Testis (tissue), 2 donors: ENCODE measurements at regions not wholly inside any gene's neighbourhood (a gene's known extent, or its start where the extent isn't known, plus 50 kb on each side); places are given as distances from the start of the nearest gene placed in this dataset.

ENCODE experiments used
- DNase-seq: peaks from one replicate; pipeline ENCODE4 v3.0.0-alpha.2; 2019
- H3K27ac ChIP-seq, 2 donors: fragments of 200-600 bp; sonication (generic); one replicate each; pipeline ENCODE4 v1.5.1; 2019
- H3K27me3 ChIP-seq: fragments of 200-600 bp; sonication (generic); one replicate; pipeline ENCODE4 v1.5.1; 2019
- H3K36me3 ChIP-seq: fragments of 200-600 bp; sonication (generic); one replicate; pipeline ENCODE4 v1.5.1; 2017; ENCODE audit warnings: low read depth; ENCODE audit errors: missing control alignments
- H3K4me1 ChIP-seq: fragments of 200-600 bp; sonication (generic); one replicate; pipeline ENCODE4 v1.5.1; 2019
- H3K4me3 ChIP-seq, 2 donors: fragments of 200-600 bp; sonication (generic); one replicate each; pipeline ENCODE4 v1.5.1; 2017 to 2019
- H3K9me3 ChIP-seq: fragments of 200-600 bp; sonication (generic); one replicate; pipeline ENCODE4 v1.5.1; 2017
- POLR2A ChIP-seq: fragments of 450-650 bp; IDR thresholded peaks from one replicate; pipeline ENCODE4 v1.6.1; 2017; ENCODE audit warnings: antibody characterized with exemption, mild to moderate bottlenecking, moderate library complexity
- WGBS, 2 donors: methylation state at CpG; one replicate each; pipeline ENCODE4 v1.1.5; 2018; 5-methylcytosine and 5-hydroxymethylcytosine counted together
- intact Hi-C: fragments of 100-400 bp; cut with DNase I; formaldehyde crosslinking; loops from one replicate; pipeline ENCODE4 v1.15.1; 2023; ENCODE audit warnings: low total_unique reads
- TF ChIP-seq, protein P1 (sequence below), 3 experiments: fragments of 450-650 bp in 2 of 3; fragments of 200-600 bp in 1 of 3; sonication (generic) in 1 of 3; IDR thresholded peaks; one replicate each; pipeline ENCODE4 v1.5.1; 2016 to 2019; ENCODE audit warnings: antibody characterized with exemption in 3 of 3, mild to moderate bottlenecking in 2 of 3, moderate library complexity in 1 of 3

DNA sequence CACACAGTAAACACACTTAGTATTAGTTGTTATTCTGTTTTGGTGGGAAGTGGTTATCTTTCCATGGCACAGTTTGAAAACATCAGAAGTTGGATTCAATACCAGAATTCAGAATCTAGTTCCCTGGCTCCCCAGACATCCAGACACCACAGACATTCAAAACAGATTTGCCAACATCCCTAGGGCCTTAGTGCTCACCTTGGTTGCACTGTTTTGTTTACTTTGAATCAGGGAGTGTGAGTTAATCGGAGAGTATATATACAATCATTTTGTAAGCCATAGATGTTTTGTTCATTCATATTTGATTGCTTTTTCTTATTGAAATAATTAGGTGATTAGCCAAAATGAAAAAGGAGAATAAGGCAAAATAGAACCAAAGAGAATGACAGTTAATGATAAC is 324.7 kb upstream of the CLNK start:
- H3K4me1 ChIP-seq = no peaks in the 10 kb centered on the region
- H3K27ac ChIP-seq = no peak overlapping the region
- H3K9me3 ChIP-seq = no peaks in the 10 kb centered on the region
- intact Hi-C loops = no loop called here
- no peaks in the 10 kb centered on the region for H3K27me3 ChIP-seq
- no peaks in the 10 kb centered on the region for H3K36me3 ChIP-seq
- H3K4me3 ChIP-seq = no peak overlapping the region
- no peak for TF ChIP-seq POLR2A
- TF ChIP-seq, protein P1, sequence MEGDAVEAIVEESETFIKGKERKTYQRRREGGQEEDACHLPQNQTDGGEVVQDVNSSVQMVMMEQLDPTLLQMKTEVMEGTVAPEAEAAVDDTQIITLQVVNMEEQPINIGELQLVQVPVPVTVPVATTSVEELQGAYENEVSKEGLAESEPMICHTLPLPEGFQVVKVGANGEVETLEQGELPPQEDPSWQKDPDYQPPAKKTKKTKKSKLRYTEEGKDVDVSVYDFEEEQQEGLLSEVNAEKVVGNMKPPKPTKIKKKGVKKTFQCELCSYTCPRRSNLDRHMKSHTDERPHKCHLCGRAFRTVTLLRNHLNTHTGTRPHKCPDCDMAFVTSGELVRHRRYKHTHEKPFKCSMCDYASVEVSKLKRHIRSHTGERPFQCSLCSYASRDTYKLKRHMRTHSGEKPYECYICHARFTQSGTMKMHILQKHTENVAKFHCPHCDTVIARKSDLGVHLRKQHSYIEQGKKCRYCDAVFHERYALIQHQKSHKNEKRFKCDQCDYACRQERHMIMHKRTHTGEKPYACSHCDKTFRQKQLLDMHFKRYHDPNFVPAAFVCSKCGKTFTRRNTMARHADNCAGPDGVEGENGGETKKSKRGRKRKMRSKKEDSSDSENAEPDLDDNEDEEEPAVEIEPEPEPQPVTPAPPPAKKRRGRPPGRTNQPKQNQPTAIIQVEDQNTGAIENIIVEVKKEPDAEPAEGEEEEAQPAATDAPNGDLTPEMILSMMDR (IDR thresholded peaks at IDR 0.05) = no peak
- 77 to 86% methylated on average over 1 of the region's 1 CpG for WGBS, 2 donors
- DNase-seq = no peak

DNA sequence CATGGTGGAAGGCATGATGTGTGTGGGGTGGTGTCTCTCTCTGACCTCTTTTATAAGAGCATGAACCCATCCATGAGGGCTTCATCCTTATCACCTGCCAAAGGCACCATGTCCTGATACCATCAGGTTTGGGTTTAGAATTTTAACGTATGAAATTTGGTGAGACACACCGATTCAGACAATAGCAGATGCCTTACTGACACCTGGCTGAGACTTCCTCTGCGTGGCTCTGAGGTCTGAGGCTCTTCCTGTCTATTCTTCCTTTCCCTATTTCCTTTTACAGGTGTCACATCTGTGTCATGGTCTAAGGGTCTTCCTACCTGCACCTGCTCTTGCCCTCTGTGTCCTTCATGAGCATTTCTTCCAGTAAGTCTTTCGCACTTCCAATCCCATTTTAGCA is 320.7 kb upstream of the CLNK start:
- Histone ChIP-seq H3K36me3 (no peaks in the 10 kb centered on the region), H3K9me3 (no peaks in the 10 kb centered on the region), H3K4me3 (no peak overlapping the region), H3K27me3 (no peaks in the 10 kb centered on the region), H3K4me1 (no peaks in the 10 kb centered on the region), H3K27ac (no peak overlapping the region)
- WGBS, 2 donors = 90 to 93% methylated on average over 4 of the region's 4 CpGs
- no peak for DNase-seq
- intact Hi-C loops = no loop called here
- TF ChIP-seq POLR2A = no peak
- TF ChIP-seq, protein P1 (IDR thresholded peaks at IDR 0.05) = no peak

GRCh38 chr4:11004818-11005217 is 320.2 kb upstream of the CLNK start:
- Histone ChIP-seq H3K4me3 (no peak overlapping the region), H3K27me3 (no peaks in the 10 kb centered on the region), H3K4me1 (no peaks in the 10 kb centered on the region), H3K27ac (no peak overlapping the region), H3K36me3 (no peaks in the 10 kb centered on the region), H3K9me3 (no peaks in the 10 kb centered on the region)
- TF ChIP-seq, protein P1 (IDR thresholded peaks at IDR 0.05) = no peak
- TF ChIP-seq POLR2A = no peak
- no peak for DNase-seq
- intact Hi-C loops = no loop called here
- 84 to 97% methylated on average over 6 of the region's 6 CpGs for WGBS, 2 donors

DNA sequence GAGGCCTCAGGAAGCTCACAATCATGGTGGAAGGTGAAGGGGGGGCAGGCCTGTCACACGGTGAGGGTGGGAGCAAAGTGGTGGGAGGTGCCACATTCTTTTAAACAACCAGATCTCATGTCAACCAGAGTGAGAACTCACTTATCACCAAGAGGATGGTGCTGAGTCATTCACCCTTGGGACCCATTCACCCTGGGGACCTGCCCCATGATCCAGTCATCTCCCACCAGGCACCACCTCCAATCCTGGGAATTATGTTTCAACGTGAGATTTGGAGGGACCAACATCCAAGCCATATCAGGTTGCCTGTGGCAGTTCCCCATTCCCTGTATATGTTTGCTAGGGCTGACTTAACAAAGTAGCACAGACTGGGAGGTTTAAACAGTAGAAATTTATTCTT is 318.4 kb upstream of the CLNK start:
- no peak overlapping the region for H3K4me3 ChIP-seq
- no peaks in the 10 kb centered on the region for H3K9me3 ChIP-seq
- 84 to 96% methylated on average over 2 of the region's 2 CpGs for WGBS, 2 donors
- DNase-seq = no peak
- no peak overlapping the region for H3K27ac ChIP-seq
- no peaks in the 10 kb centered on the region for H3K27me3 ChIP-seq
- no peaks in the 10 kb centered on the region for H3K4me1 ChIP-seq
- intact Hi-C loops = no loop called here
- H3K36me3 ChIP-seq = no peaks in the 10 kb centered on the region
- TF ChIP-seq POLR2A = no peak
- TF ChIP-seq, protein P1 (IDR thresholded peaks at IDR 0.05) = no peak

GRCh38 chr4:10998846-10999245 is 314.3 kb upstream of the CLNK start:
- Histone ChIP-seq H3K4me1 (no peaks in the 10 kb centered on the region), H3K27ac (no peak overlapping the region), H3K36me3 (no peaks in the 10 kb centered on the region), H3K4me3 (no peak overlapping the region), H3K27me3 (no peaks in the 10 kb centered on the region), H3K9me3 (no peaks in the 10 kb centered on the region)
- intact Hi-C loops = no loop called here
- DNase-seq = no peak
- TF ChIP-seq POLR2A = no peak
- TF ChIP-seq, protein P1 (IDR thresholded peaks at IDR 0.05) = no peak
- WGBS, 2 donors = 71 to 89% methylated on average over 1 of the region's 1 CpG
